ENCODE measurements at regions not wholly inside any gene's neighbourhood (a gene's known extent, or its start where the extent isn't known, plus 50 kb on each side); places are given as distances from the start of the nearest gene placed in this dataset.

DNA sequence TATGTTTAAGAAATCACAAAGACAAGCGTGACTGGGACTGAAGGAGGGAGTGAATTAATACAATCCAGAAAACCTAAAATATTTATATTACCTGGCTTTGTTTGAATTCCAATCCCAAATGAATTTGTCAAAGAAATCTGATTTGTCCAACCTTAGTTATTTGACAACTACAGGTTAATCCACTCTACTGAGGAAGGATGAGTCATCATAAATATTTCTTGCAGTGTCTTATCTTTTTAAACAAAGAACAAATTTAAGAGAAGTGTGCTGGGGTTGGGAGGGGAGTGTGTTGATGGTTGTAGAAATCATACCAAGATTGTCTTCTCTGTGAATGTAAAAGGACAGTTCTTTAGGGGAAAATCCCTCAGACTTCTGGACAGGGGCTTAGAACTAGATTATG, 1106.3 kb upstream of the SLC39A10 start:
- no peak for TF ChIP-seq POLR2A (IDR thresholded peaks at IDR 0.05; ENCODE audit: low read depth, low read length)
- no peak for TF ChIP-seq POLR2AphosphoS5 (IDR thresholded peaks at IDR 0.05; ENCODE audit: low read depth, low read length)

All from GM12892 (cell line).